Left ventricle myocardium inferior (tissue), 1 donor: ENCODE measurements at regions not wholly inside any gene's neighbourhood (a gene's known extent, or its start where the extent isn't known, plus 50 kb on each side); places are given as distances from the start of the nearest gene placed in this dataset.

Experiments used
- DNase-seq: peaks from one replicate; pipeline ENCODE4 v3.0.0-alpha.2; 2020
- H3K27ac ChIP-seq: fragments of 200-600 bp; replicated peaks from 2 replicates; pipeline ENCODE4 v1.8.0; 2021
- H3K27me3 ChIP-seq: fragments of 200-600 bp; 2 replicates; pipeline ENCODE4 v1.8.0; 2021; ENCODE audit warnings: low read depth
- H3K36me3 ChIP-seq: fragments of 200-600 bp; 2 replicates; pipeline ENCODE4 v1.8.0; 2021
- H3K4me1 ChIP-seq: fragments of 200-600 bp; 2 replicates; pipeline ENCODE4 v1.8.0; 2021
- H3K4me3 ChIP-seq: fragments of 200-600 bp; 2 replicates; pipeline ENCODE4 v1.8.0; 2021; ENCODE audit warnings: mild to moderate bottlenecking, moderate library complexity
- H3K9me3 ChIP-seq: fragments of 200-600 bp; replicated peaks from 2 replicates; pipeline ENCODE4 v1.8.0; 2021
- intact Hi-C: fragments of 100-400 bp; cut with micrococcal nuclease; formaldehyde crosslinking; loops from one replicate; pipeline ENCODE4 v1.11.0; 2022
- TF ChIP-seq, protein P1 (sequence below): fragments of 200-600 bp; IDR thresholded peaks from 2 replicates; pipeline ENCODE4 v1.8.0; 2021; ENCODE audit warnings: antibody characterized with exemption, mild to moderate bottlenecking, borderline replicate concordance
- donor health status: DM: no; HTN: yes; CAD: no; lungs with severe emphysema.

DNA sequence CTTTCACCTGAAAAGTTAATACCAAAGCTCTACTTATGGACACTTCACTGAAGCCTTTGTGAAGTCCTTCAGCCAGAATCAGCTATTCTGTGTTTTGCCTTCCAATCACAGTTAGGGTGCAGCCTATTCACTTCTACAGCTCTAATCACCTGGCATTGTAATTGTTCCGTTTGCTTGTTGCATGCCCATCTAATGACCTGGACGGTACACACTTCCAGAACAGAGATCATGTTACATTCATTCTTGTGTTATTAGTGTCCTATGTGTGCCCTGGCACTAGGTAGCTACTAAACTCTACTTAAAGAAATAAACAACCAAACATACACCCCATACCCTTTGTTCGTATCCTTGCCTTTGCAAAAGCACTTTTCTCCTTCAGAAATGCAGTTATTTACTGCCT, 1162.9 kb upstream of the WWC1 start:
- Histone ChIP-seq H3K4me3 (no peak overlapping the region), H3K4me1 (no peaks in the 10 kb centered on the region), H3K27me3 (no peaks in the 10 kb centered on the region), H3K36me3 (no peaks in the 10 kb centered on the region), H3K9me3 (no peaks in the 10 kb centered on the region), H3K27ac (no peak overlapping the region)
- intact Hi-C loops: no loop called here
- no peak for DNase-seq
- TF ChIP-seq, protein P1, sequence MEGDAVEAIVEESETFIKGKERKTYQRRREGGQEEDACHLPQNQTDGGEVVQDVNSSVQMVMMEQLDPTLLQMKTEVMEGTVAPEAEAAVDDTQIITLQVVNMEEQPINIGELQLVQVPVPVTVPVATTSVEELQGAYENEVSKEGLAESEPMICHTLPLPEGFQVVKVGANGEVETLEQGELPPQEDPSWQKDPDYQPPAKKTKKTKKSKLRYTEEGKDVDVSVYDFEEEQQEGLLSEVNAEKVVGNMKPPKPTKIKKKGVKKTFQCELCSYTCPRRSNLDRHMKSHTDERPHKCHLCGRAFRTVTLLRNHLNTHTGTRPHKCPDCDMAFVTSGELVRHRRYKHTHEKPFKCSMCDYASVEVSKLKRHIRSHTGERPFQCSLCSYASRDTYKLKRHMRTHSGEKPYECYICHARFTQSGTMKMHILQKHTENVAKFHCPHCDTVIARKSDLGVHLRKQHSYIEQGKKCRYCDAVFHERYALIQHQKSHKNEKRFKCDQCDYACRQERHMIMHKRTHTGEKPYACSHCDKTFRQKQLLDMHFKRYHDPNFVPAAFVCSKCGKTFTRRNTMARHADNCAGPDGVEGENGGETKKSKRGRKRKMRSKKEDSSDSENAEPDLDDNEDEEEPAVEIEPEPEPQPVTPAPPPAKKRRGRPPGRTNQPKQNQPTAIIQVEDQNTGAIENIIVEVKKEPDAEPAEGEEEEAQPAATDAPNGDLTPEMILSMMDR: no peak

DNA sequence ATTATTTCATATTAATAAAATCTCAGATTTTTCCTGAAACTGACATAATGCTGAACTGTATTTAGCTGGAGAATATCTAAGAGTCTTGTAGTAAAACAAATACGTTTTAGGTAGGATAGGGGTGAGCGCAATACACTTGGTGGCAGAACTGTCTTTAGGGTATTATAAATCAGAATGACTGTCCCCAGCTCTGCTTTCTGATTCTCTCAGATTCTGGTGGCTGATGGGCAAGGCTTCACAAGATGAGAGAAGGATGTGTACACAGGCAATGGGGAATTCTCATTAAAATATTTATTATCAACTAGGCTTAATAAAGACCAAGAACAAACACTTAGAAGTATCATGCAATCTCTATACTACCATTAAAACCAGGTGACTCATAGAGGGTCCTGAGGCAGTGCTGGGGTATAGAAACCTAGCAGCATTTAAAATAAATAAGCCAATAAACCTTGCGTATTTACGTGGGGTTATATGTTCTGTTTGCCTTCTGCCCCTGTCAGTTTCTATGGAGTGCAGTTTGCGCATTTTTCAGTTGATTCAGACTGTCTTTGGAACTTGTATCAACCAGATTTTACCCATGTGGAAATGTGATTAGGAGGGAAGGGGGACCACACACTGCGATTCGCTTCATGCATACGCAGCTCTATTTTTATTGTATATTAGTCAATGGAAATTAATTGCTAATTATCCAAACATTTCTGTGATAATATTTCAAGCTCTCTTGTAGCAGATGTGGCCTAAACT, 1150.7 kb upstream of the WWC1 start:
- TF ChIP-seq, protein P1: no peak
- no peaks in the 10 kb centered on the region for H3K4me1 ChIP-seq
- H3K9me3 ChIP-seq: peaks cover 10% of the 10 kb centered on the region
- no peaks in the 10 kb centered on the region for H3K27me3 ChIP-seq
- no peak overlapping the region for H3K4me3 ChIP-seq
- intact Hi-C loops: no loop called here
- no peak overlapping the region for H3K27ac ChIP-seq
- H3K36me3 ChIP-seq: no peaks in the 10 kb centered on the region
- no peak for DNase-seq

DNA sequence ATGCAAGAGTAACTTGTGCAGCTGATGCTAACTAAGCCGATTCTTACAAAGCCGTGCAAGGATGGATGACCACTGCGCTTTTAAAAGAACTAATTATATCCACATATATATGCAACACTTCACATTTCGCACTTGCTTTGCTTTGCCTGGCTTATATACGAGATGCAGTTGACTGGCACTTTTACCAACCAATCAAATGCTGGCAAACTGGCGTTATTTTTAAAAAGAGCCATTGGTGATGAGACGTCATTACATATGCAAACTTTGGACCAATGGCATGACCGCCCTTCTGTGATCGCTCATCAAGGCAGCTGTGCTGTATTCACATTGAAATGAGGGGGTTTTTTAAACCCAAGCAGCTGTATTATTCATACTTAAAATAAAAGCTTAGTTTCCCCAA, 1147.7 kb upstream of the WWC1 start:
- Histone ChIP-seq H3K27me3 (no peaks in the 10 kb centered on the region), H3K36me3 (no peaks in the 10 kb centered on the region), H3K27ac (no peak overlapping the region), H3K4me3 (no peak overlapping the region), H3K9me3 (no peaks in the 10 kb centered on the region), H3K4me1 (no peaks in the 10 kb centered on the region)
- intact Hi-C loops: no loop called here
- TF ChIP-seq, protein P1: no peak
- no peak for DNase-seq

DNA sequence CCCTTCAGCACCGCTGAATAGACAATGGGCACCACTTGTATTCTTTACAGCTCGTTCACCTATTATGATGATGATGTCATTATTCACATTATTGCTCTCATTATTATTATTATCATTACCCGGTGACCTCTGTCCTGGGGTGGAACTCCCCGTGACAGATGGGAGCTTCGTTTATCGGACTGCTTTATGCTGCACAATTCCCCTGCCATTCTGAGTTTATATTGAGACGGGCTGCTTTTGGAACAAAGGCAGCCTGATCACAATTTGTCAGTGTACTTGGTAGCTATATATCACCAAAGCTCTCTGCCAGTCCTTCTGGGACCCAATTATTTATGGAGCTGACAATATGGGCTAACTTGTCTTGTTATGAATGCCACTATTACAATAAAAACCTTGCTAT, 1145.6 kb upstream of the WWC1 start:
- no peaks in the 10 kb centered on the region for H3K4me1 ChIP-seq
- TF ChIP-seq, protein P1: no peak
- H3K36me3 ChIP-seq: no peaks in the 10 kb centered on the region
- H3K27me3 ChIP-seq: no peaks in the 10 kb centered on the region
- H3K9me3 ChIP-seq: no peaks in the 10 kb centered on the region
- intact Hi-C loops: no loop called here
- DNase-seq: no peak
- H3K4me3 ChIP-seq: no peak overlapping the region
- no peak overlapping the region for H3K27ac ChIP-seq

DNA sequence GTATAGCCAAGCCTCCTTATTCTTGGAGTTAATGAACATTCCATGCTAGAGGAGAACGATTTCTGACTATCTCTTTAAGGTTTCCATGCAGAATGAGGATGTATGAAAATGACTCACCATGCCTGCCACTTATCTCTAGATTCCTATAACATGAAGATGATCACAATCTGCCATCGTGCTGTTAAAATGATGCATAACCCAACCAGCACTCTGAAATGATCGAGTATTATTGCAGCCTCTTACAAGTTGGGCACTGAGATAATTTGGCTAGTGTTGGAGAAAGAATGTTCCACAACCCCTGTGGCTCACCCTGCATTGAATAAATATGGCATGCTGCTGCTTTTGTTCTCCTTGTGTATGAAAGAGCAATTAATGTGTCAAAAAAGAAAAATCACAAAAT, 1143.6 kb upstream of the WWC1 start:
- intact Hi-C loops: no loop called here
- TF ChIP-seq, protein P1: no peak

More for the DNA sequence above, 1143.6 kb upstream of the WWC1 start:
- no peak overlapping the region for H3K27ac ChIP-seq
- H3K9me3 ChIP-seq: no peaks in the 10 kb centered on the region
- no peaks in the 10 kb centered on the region for H3K27me3 ChIP-seq
- no peaks in the 10 kb centered on the region for H3K36me3 ChIP-seq
- H3K4me3 ChIP-seq: no peak overlapping the region
- no peaks in the 10 kb centered on the region for H3K4me1 ChIP-seq
- DNase-seq: no peak
